ENCODE measurements at regions not wholly inside any gene's neighbourhood (a gene's known extent, or its start where the extent isn't known, plus 50 kb on each side); places are given as distances from the start of the nearest gene placed in this dataset.
"Not testable (repeated sequence)": the region's sequence is repeated elsewhere in the genome, so short reads cannot be mapped to it uniquely, and the experiment has no call there.

GRCh38 chr15:100732211-100733055, 130.0 kb downstream of the ASB7 start:
- DNase-seq (ENCODE audit: low read depth), result no peak
- no peak overlapping the region for H3K4me3 ChIP-seq (replicated peaks; ENCODE audit: low read depth, low read length)
- no peak for TF ChIP-seq CTCF (IDR thresholded peaks at IDR 0.05; ENCODE audit: low read length, missing control alignments)

GRCh38 chr15:100733101-100733842, 130.9 kb downstream of the ASB7 start:
- DNase-seq (ENCODE audit: low read depth), result peak; percentile 62
- H3K4me3 ChIP-seq (replicated peaks; ENCODE audit: low read depth, low read length), result no peak overlapping the region
- TF ChIP-seq CTCF (IDR thresholded peaks at IDR 0.05; ENCODE audit: low read length, missing control alignments), result no peak

GRCh38 chr15:100733843-100734185, 131.4 kb downstream of the ASB7 start:
- DNase-seq (ENCODE audit: low read depth), result peak; percentile 50
- H3K4me3 ChIP-seq (replicated peaks; ENCODE audit: low read depth, low read length), result not testable (repeated sequence)

GRCh38 chr15:100734586-100734985, 132.2 kb downstream of the ASB7 start:
- no peak for TF ChIP-seq CTCF (IDR thresholded peaks at IDR 0.05; ENCODE audit: low read length, missing control alignments)
- no peak overlapping the region for H3K4me3 ChIP-seq (replicated peaks; ENCODE audit: low read depth, low read length)
- DNase-seq (ENCODE audit: low read depth), result no peak

GRCh38 chr15:100735129-100736053, 133.0 kb downstream of the ASB7 start:
- no peak for DNase-seq (ENCODE audit: low read depth)
- no peak for TF ChIP-seq CTCF (IDR thresholded peaks at IDR 0.05; ENCODE audit: low read length, missing control alignments)

GRCh38 chr15:100737214-100737613, 134.8 kb downstream of the ASB7 start:
- DNase-seq (ENCODE audit: low read depth), result no peak
- H3K4me3 ChIP-seq (replicated peaks; ENCODE audit: low read depth, low read length), result no peak overlapping the region
- no peak for TF ChIP-seq CTCF (IDR thresholded peaks at IDR 0.05; ENCODE audit: low read length, missing control alignments)

More at GRCh38 chr15:100735129-100736053, 133.0 kb downstream of the ASB7 start:
- H3K4me3 ChIP-seq (replicated peaks; ENCODE audit: low read depth, low read length), result no peak overlapping the region

GRCh38 chr15:100738614-100739013, 136.2 kb downstream of the ASB7 start:
- no peak for DNase-seq (ENCODE audit: low read depth)
- TF ChIP-seq CTCF (IDR thresholded peaks at IDR 0.05; ENCODE audit: low read length, missing control alignments), result no peak
- no peak overlapping the region for H3K4me3 ChIP-seq (replicated peaks; ENCODE audit: low read depth, low read length)

Data from fibroblast of pulmonary artery (primary cell).